Mesenchymal stem cell (in vitro differentiated cells and primary cell): ENCODE measurements at regions not wholly inside any gene's neighbourhood (a gene's known extent, or its start where the extent isn't known, plus 50 kb on each side); places are given as distances from the start of the nearest gene placed in this dataset.
A peak's percentile ranks its signal among the peaks of the same experiment; 100 is the strongest.

Experiments used
- DNase-seq: peaks from one replicate; pipeline ENCODE4 v3.0.0-alpha.2; 2013
- H2AFZ ChIP-seq: one replicate; pipeline ENCODE4 v1.6.1; 2013; ENCODE audit warnings: low read depth, mild to moderate bottlenecking, control low read depth, inconsistent platforms, low read length, moderate library complexity
- H2AK5ac ChIP-seq: 2 replicates; pipeline ENCODE4 v1.6.1; 2013; ENCODE audit warnings: low read length, moderate library complexity, mild to moderate bottlenecking, inconsistent platforms; ENCODE audit not compliant: severe bottlenecking
- H2BK120ac ChIP-seq: one replicate; pipeline ENCODE4 v1.6.1; 2013; ENCODE audit warnings: low read depth, mild to moderate bottlenecking, inconsistent platforms, low read length, moderate library complexity
- H2BK12ac ChIP-seq, 2 experiments: one replicate each; pipeline ENCODE4 v1.6.1; 2013; ENCODE audit warnings: inconsistent platforms in 2 of 2, low read length in 2 of 2, mild to moderate bottlenecking in 2 of 2, moderate library complexity in 2 of 2, control low read depth in 1 of 2
- H2BK15ac ChIP-seq: one replicate; pipeline ENCODE4 v1.6.1; 2013; ENCODE audit warnings: mild to moderate bottlenecking, low read depth, inconsistent platforms; ENCODE audit not compliant: poor library complexity, severe bottlenecking
- H2BK5ac ChIP-seq: 2 replicates; pipeline ENCODE4 v1.6.1; 2013; ENCODE audit warnings: low read depth, mild to moderate bottlenecking, low read length, control low read depth, inconsistent platforms; ENCODE audit not compliant: poor library complexity, severe bottlenecking
- H3K14ac ChIP-seq, 2 experiments: one replicate each; pipeline ENCODE4 v1.6.1; 2013; ENCODE audit warnings: inconsistent platforms in 2 of 2, low read length in 2 of 2, control low read depth in 1 of 2, mild to moderate bottlenecking in 1 of 2, moderate library complexity in 1 of 2
- H3K18ac ChIP-seq, 2 experiments: one replicate each; pipeline ENCODE4 v1.6.1; 2013; ENCODE audit warnings: inconsistent platforms in 2 of 2, low read length in 2 of 2, control low read depth in 1 of 2, low read depth in 1 of 2, mild to moderate bottlenecking in 1 of 2
- H3K23ac ChIP-seq, 2 experiments: one replicate each; pipeline ENCODE4 v1.6.1; 2013; ENCODE audit warnings: inconsistent platforms in 2 of 2, low read length in 2 of 2, mild to moderate bottlenecking in 2 of 2, moderate library complexity in 2 of 2, control low read depth in 1 of 2
- H3K27ac ChIP-seq: 2 replicates; pipeline ENCODE4 v1.5.1; 2013; ENCODE audit warnings: mild to moderate bottlenecking, moderate library complexity, low read length, control low read depth, inconsistent platforms; ENCODE audit not compliant: poor library complexity, severe bottlenecking
- H3K27me3 ChIP-seq, 2 experiments: 2 replicates each; pipeline versions ENCODE4 v1.6.1 to v1.7.0; 2013; ENCODE audit warnings: low read length in 2 of 2, mild to moderate bottlenecking in 2 of 2, moderate library complexity in 2 of 2, control low read depth in 1 of 2, inconsistent platforms in 1 of 2; ENCODE audit not compliant: control insufficient read depth in 1 of 2, insufficient read depth in 1 of 2
- H3K36me3 ChIP-seq, 2 experiments: 2 replicates each; pipeline versions ENCODE4 v1.6.1 to v1.7.0; 2013; ENCODE audit warnings: low read length in 2 of 2, control low read depth in 1 of 2, inconsistent platforms in 1 of 2, low read depth in 1 of 2, mild to moderate bottlenecking in 1 of 2; ENCODE audit not compliant: insufficient read depth in 2 of 2, control insufficient read depth in 1 of 2
- H3K4ac ChIP-seq, 2 experiments: one replicate each; pipeline ENCODE4 v1.6.1; 2013; ENCODE audit warnings: inconsistent platforms in 2 of 2, low read length in 2 of 2, mild to moderate bottlenecking in 2 of 2, moderate library complexity in 2 of 2, control low read depth in 1 of 2, low read depth in 1 of 2
- H3K4me1 ChIP-seq: 2 replicates; pipeline ENCODE4 v1.6.1; 2013; ENCODE audit warnings: low read depth, low read length, control low read depth; ENCODE audit not compliant: control insufficient read depth, insufficient read depth
- H3K4me2 ChIP-seq: 2 replicates; pipeline ENCODE4 v1.6.1; 2013; ENCODE audit warnings: low read length, mild to moderate bottlenecking, inconsistent platforms; ENCODE audit not compliant: poor library complexity, severe bottlenecking
- H3K4me3 ChIP-seq, 2 experiments: 2 replicates each; pipeline versions ENCODE4 v1.5.1 to v1.7.0; 2013; ENCODE audit warnings: low read length in 2 of 2, mild to moderate bottlenecking in 2 of 2, control low read depth in 1 of 2, low read depth in 1 of 2; ENCODE audit not compliant: insufficient read depth in 1 of 2
- H3K79me1 ChIP-seq: replicated peaks from 2 replicates; pipeline ENCODE4 v1.6.1; 2013; ENCODE audit warnings: mild to moderate bottlenecking, control low read depth, low read length, inconsistent platforms; ENCODE audit not compliant: poor library complexity, severe bottlenecking
- H3K9ac ChIP-seq: 2 replicates; pipeline ENCODE4 v1.7.0; 2013; ENCODE audit warnings: mild to moderate bottlenecking, low read length, moderate library complexity
- H3K9me3 ChIP-seq: 2 replicates; pipeline ENCODE4 v1.7.0; 2013; ENCODE audit warnings: mild to moderate bottlenecking, low read length; ENCODE audit not compliant: control insufficient read depth
- H4K8ac ChIP-seq: one replicate; pipeline ENCODE4 v1.6.1; 2013; ENCODE audit warnings: inconsistent platforms, mild to moderate bottlenecking, low read length, moderate library complexity
- H4K91ac ChIP-seq: one replicate; pipeline ENCODE4 v1.6.1; 2013; ENCODE audit warnings: mild to moderate bottlenecking, low read length, inconsistent platforms
- WGBS: methylation state at CpG from one replicate; pipeline ENCODE4 v1.1.7; 2013; ENCODE audit warnings: mixed read lengths; 5-methylcytosine and 5-hydroxymethylcytosine counted together

GRCh38 chr6:142545147-142545546, 243.3 kb downstream of the ADGRG6 start:
- Histone ChIP-seq H4K91ac (no peak overlapping the region), H3K4me3 (no peak overlapping the region), H3K18ac (no peak overlapping the region)

DNA sequence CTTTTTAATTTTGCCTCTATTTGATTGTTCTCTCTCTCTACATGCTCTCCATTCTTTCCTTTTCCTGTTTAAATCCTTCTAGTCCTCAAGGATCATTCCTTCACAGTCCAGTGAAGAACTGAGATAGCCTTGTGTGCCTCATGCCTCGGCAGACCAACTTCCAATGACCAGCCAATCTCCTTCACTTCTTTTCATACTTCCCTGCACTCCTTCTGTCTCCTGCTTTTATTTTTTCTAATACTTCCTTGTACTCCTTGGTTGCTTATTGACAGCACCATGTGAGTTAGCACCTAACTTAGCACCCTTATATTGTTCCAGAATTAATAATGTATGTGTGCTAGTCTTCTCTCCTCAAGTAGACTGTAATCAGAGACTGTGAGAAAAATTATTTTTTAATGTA, 246.8 kb downstream of the ADGRG6 start:
- Histone ChIP-seq H2BK120ac (no peak overlapping the region), H4K8ac (no peak overlapping the region), H3K79me1 (no peaks in the 10 kb centered on the region), H3K23ac (no peak overlapping the region), H3K27me3 (no peaks in the 10 kb centered on the region), H3K4me1 (peaks cover 3% of the 10 kb centered on the region), H3K4ac (no peak overlapping the region), H3K9ac (no peak overlapping the region), H2AK5ac (no peak overlapping the region), H4K91ac (no peak overlapping the region), H2BK5ac (no peak overlapping the region), H3K36me3 (no peaks in the 10 kb centered on the region), H3K4me2 (no peak overlapping the region), H2AFZ (no peak overlapping the region), H3K9me3 (no peaks in the 10 kb centered on the region), H3K4me3 (no peak overlapping the region), H2BK15ac (no peak overlapping the region), H3K27ac (no peak overlapping the region), H3K18ac (no peak overlapping the region), H3K14ac (no peak overlapping the region), H2BK12ac (no peak overlapping the region)
- DNase-seq, result no peak
- WGBS, result 90% methylated on average over 1 of the region's 1 CpG

More at GRCh38 chr6:142545147-142545546, 243.3 kb downstream of the ADGRG6 start:
- H3K27ac ChIP-seq, result no peak overlapping the region
- H2BK15ac ChIP-seq, result no peak overlapping the region
- H3K27me3 ChIP-seq, result no peaks in the 10 kb centered on the region
- DNase-seq, result no peak
- no peaks in the 10 kb centered on the region for H3K9me3 ChIP-seq
- H3K23ac ChIP-seq, result no peak overlapping the region
- H2BK12ac ChIP-seq, result no peak overlapping the region
- H2AFZ ChIP-seq, result no peak overlapping the region
- no peak overlapping the region for H4K8ac ChIP-seq
- H3K9ac ChIP-seq, result no peak overlapping the region
- H3K4me1 ChIP-seq, result no peaks in the 10 kb centered on the region
- no peak overlapping the region for H2AK5ac ChIP-seq
- 92% methylated on average over 4 of the region's 4 CpGs for WGBS
- no peaks in the 10 kb centered on the region for H3K79me1 ChIP-seq
- H3K14ac ChIP-seq, result no peak overlapping the region
- H3K4ac ChIP-seq, result no peak overlapping the region
- H2BK5ac ChIP-seq, result no peak overlapping the region
- no peak overlapping the region for H3K4me2 ChIP-seq
- H2BK120ac ChIP-seq, result no peak overlapping the region
- H3K36me3 ChIP-seq, result no peaks in the 10 kb centered on the region

DNA sequence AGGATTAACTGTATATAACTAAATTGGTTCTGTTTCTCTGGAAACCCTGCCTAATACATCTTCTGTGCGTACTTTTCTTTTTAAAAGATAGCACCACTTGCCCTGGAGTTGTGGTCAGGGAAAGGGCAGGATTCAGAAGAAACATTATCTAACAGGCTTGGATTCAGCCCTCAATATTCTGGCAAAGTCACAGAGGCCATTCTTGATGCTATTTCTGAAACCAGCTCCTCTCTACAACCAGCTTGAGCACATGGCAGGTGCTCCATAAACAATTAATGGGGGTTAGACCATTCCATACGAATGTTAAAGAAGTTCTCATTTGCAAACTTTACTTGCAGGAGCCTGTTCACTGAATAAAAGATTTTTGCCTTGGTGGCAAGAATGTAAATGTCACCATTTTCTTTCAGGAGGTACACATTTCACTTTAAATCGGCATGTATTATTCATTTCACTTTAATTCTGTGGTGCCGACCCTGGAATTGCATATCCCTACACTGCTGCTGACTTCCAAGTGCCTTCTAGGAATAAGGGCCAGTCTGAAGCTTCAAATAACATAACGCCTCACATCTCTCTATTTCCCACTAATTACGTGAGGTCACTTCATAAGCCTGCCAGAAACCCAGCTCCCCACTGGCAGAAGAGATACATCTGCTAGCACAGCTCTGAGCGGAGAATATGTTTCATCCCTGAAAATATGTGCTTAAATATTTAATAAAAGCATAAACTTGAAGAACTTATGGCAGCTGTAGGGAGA, 248.7 kb downstream of the ADGRG6 start:
- no peaks in the 10 kb centered on the region for H3K9me3 ChIP-seq
- no peak overlapping the region for H3K4me2 ChIP-seq
- no peaks in the 10 kb centered on the region for H3K79me1 ChIP-seq
- no peak overlapping the region for H3K18ac ChIP-seq
- H3K4ac ChIP-seq, result no peak overlapping the region
- H4K8ac ChIP-seq, result no peak overlapping the region
- H4K91ac ChIP-seq, result no peak overlapping the region
- H3K27me3 ChIP-seq, result no peaks in the 10 kb centered on the region
- no peak for DNase-seq
- no peaks in the 10 kb centered on the region for H3K36me3 ChIP-seq
- H2AK5ac ChIP-seq, result no peak overlapping the region
- no peak overlapping the region for H3K9ac ChIP-seq
- peaks cover 3% of the 10 kb centered on the region for H3K4me1 ChIP-seq
- H2BK12ac ChIP-seq, result no peak overlapping the region
- no peak overlapping the region for H2AFZ ChIP-seq
- 73% methylated on average over 5 of the region's 7 CpGs for WGBS
- H3K14ac ChIP-seq, result no peak overlapping the region
- no peak overlapping the region for H2BK5ac ChIP-seq
- no peak overlapping the region for H3K23ac ChIP-seq
- no peak overlapping the region for H3K4me3 ChIP-seq
- H3K27ac ChIP-seq, result no peak overlapping the region
- no peak overlapping the region for H2BK120ac ChIP-seq
- no peak overlapping the region for H2BK15ac ChIP-seq

DNA sequence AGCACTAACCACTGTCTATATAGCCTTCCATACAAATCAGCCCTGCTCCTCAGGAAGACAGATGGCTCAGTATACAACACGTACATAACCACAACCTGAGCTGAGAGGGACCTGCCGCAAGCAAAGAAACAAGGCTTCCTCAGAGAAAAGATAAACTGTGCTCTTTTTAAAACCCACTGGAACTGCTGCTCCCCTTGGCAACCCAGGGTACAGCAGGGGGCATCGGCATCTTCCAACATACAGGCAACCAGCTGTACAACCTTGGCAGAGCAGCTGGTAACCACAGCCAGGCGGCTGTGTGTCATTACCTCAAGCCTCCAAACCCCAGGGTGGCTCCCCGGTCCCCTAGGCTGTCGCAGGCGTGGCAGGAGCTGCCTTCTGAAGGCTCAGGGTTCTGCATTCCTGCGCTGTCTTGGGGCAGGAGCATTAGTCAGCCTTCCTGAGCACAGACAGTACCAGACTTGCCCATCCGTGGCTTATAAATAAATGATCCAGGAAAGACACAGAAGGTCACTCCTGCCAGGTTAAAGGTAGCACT, 249.5 kb downstream of the ADGRG6 start:
- Histone ChIP-seq H2BK12ac (no peak overlapping the region), H4K8ac (no peak overlapping the region), H3K9me3 (no peaks in the 10 kb centered on the region), H3K23ac (no peak overlapping the region), H2AK5ac (no peak overlapping the region), H3K9ac (no peak overlapping the region), H2BK5ac (no peak overlapping the region), H4K91ac (no peak overlapping the region), H3K27me3 (no peaks in the 10 kb centered on the region), H2AFZ (peak overlapping the region; percentile 31), H3K4me2 (peak overlapping the region; percentile 43), H3K18ac (no peak overlapping the region), H3K14ac (no peak overlapping the region), H3K4me3 (no peak overlapping the region), H3K27ac (peak overlapping the region; percentile 39), H2BK120ac (no peak overlapping the region), H3K4ac (no peak overlapping the region), H2BK15ac (no peak overlapping the region), H3K36me3 (no peaks in the 10 kb centered on the region), H3K79me1 (no peaks in the 10 kb centered on the region), H3K4me1 (peaks cover 3% of the 10 kb centered on the region)
- WGBS, result 75% methylated on average over 9 of the region's 9 CpGs
- DNase-seq, result no peak
